IMR-90 (cell line): ENCODE measurements at regions not wholly inside any gene's neighbourhood (a gene's known extent, or its start where the extent isn't known, plus 50 kb on each side); places are given as distances from the start of the nearest gene placed in this dataset.

ENCODE experiments used
- ATAC-seq: fragments of 200-7000 bp; cut with Tn5 transposase; 2 replicates; pipeline ENCODE4 v1.9.1; 2020; ENCODE audit warnings: low read depth, mild to moderate bottlenecking, moderate library complexity
- BruUV-seq: library from RNA; stranded (reverse); fragments of 400-500 nt; replicated peaks from 2 replicates; lab custom pipeline; 2021; lab: Mats Ljungman, UMichigan
- CTCF ChIA-PET: fragments of 300-600 bp; formaldehyde crosslinking; extraction: SDS; loops from one replicate; lab custom pipeline; 2021; ENCODE audit warnings: antibody characterized with exemption; lab: Yijun Ruan, JAX
- POLR2A ChIA-PET: fragments of 300-600 bp; sonication (Branson Sonifier 250); formaldehyde crosslinking; loops from one replicate; lab custom pipeline; 2022; ENCODE audit warnings: antibody characterized with exemption; ENCODE audit not compliant: unreplicated experiment; lab: Charles Lee
- DNase-seq: peaks from one replicate; pipeline ENCODE4 v3.0.0; 2013
- H2AFZ ChIP-seq: replicated peaks from 2 replicates; pipeline ENCODE3; 2013; ENCODE audit warnings: low read length, mild to moderate bottlenecking; ENCODE audit not compliant: poor library complexity
- H2AK5ac ChIP-seq: 2 replicates; pipeline ENCODE4 v1.6.1; 2013; ENCODE audit warnings: low read depth, low read length, inconsistent platforms
- H2AK9ac ChIP-seq: replicated peaks from 2 replicates; pipeline ENCODE3; 2013; ENCODE audit warnings: mild to moderate bottlenecking, low read depth, low read length, moderate library complexity; ENCODE audit not compliant: poor library complexity
- H2BK120ac ChIP-seq: 2 replicates; pipeline ENCODE4 v1.6.1; 2013; ENCODE audit warnings: low read depth, low read length, inconsistent platforms
- H2BK15ac ChIP-seq: 3 replicates; pipeline ENCODE4 v1.6.1; 2013; ENCODE audit warnings: low read depth, low read length, inconsistent platforms
- H2BK20ac ChIP-seq: 2 replicates; pipeline ENCODE4 v1.6.1; 2013; ENCODE audit warnings: low read depth, mild to moderate bottlenecking, inconsistent platforms, low read length, moderate library complexity
- H2BK5ac ChIP-seq: 2 replicates; pipeline ENCODE4 v1.6.1; 2013; ENCODE audit warnings: mild to moderate bottlenecking, low read depth, low read length, inconsistent platforms; ENCODE audit not compliant: poor library complexity, severe bottlenecking
- H3K14ac ChIP-seq: replicated peaks from 2 replicates; pipeline ENCODE4 v1.6.1; 2013; ENCODE audit warnings: low read depth, low read length, inconsistent platforms
- H3K18ac ChIP-seq: 2 replicates; pipeline ENCODE4 v1.6.1; 2013; ENCODE audit warnings: low read depth, low read length, control low read depth
- H3K23ac ChIP-seq: 2 replicates; pipeline ENCODE4 v1.6.1; 2013; ENCODE audit warnings: low read depth, low read length, inconsistent platforms
- H3K27ac ChIP-seq: 2 replicates; pipeline ENCODE4 v1.5.1; 2013; ENCODE audit warnings: mild to moderate bottlenecking, control low read depth, low read length; ENCODE audit not compliant: insufficient read depth
- H3K27me3 ChIP-seq: 2 replicates; pipeline ENCODE4 v1.6.1; 2013; ENCODE audit warnings: low read length; ENCODE audit not compliant: control insufficient read depth, insufficient read depth
- H3K36me3 ChIP-seq: 2 replicates; pipeline ENCODE4 v1.6.1; 2013; ENCODE audit warnings: low read length, mixed read lengths; ENCODE audit not compliant: control insufficient read depth, insufficient read depth
- H3K4ac ChIP-seq: 2 replicates; pipeline ENCODE4 v1.6.1; 2013; ENCODE audit warnings: low read depth, low read length, inconsistent platforms
- H3K4me1 ChIP-seq: 2 replicates; pipeline ENCODE4 v1.6.1; 2013; ENCODE audit warnings: low read length, mixed read lengths; ENCODE audit not compliant: control insufficient read depth, insufficient read depth
- H3K4me2 ChIP-seq: 2 replicates; pipeline ENCODE4 v1.6.1; 2013; ENCODE audit warnings: low read depth, mild to moderate bottlenecking, control low read depth, low read length, moderate library complexity
- H3K4me3 ChIP-seq: 2 replicates; pipeline ENCODE4 v1.5.1; 2013; ENCODE audit warnings: low read depth, mild to moderate bottlenecking, control low read depth, low read length, moderate library complexity; ENCODE audit not compliant: insufficient read depth
- H3K56ac ChIP-seq: 2 replicates; pipeline ENCODE4 v1.6.1; 2013; ENCODE audit warnings: low read length, inconsistent platforms; ENCODE audit not compliant: insufficient read depth; ENCODE audit errors: extremely low read depth
- H3K79me1 ChIP-seq, 2 experiments: 2 replicates each; pipeline ENCODE4 v1.6.1; 2013; ENCODE audit warnings: low read length in 2 of 2, inconsistent platforms in 1 of 2, low read depth in 1 of 2
- H3K9ac ChIP-seq: 2 replicates; pipeline ENCODE4 v1.6.1; 2013; ENCODE audit warnings: low read depth, low read length, control low read depth
- H3K9me1 ChIP-seq: 2 replicates; pipeline ENCODE4 v1.6.1; 2013; ENCODE audit warnings: low read length, inconsistent platforms; ENCODE audit not compliant: insufficient read depth
- H3K9me3 ChIP-seq: 2 replicates; pipeline ENCODE4 v1.6.1; 2013; ENCODE audit warnings: low read length; ENCODE audit not compliant: control insufficient read depth, insufficient read depth
- H4K20me1 ChIP-seq: 2 replicates; pipeline ENCODE4 v1.6.1; 2013; ENCODE audit warnings: low read length, inconsistent platforms; ENCODE audit not compliant: insufficient read depth
- H4K5ac ChIP-seq: 2 replicates; pipeline ENCODE4 v1.6.1; 2013; ENCODE audit warnings: mild to moderate bottlenecking, low read depth, low read length, control low read depth
- H4K8ac ChIP-seq, 2 experiments: 2 replicates each; pipeline ENCODE4 v1.6.1; 2013; ENCODE audit warnings: low read depth in 2 of 2, low read length in 2 of 2, control low read depth in 1 of 2, inconsistent platforms in 1 of 2
- H4K91ac ChIP-seq: 2 replicates; pipeline ENCODE4 v1.6.1; 2013; ENCODE audit warnings: low read depth, low read length, inconsistent platforms; ENCODE audit not compliant: insufficient read depth
- BHLHE40 ChIP-seq: fragments of 150-350 bp; IDR thresholded peaks from 2 replicates; pipeline ENCODE4 v1.6.1; 2016; ENCODE audit warnings: mild to moderate bottlenecking, low read depth, low read length
- CEBPB ChIP-seq: IDR thresholded peaks from 2 replicates; pipeline ENCODE4 v1.6.1; 2012; ENCODE audit warnings: low read depth, low read length, improper control_type of control experiment
- CHD1 ChIP-seq: IDR thresholded peaks from 2 replicates; pipeline ENCODE4 v1.6.1; 2012; ENCODE audit warnings: low read depth, low read length, improper control_type of control experiment
- CTCF ChIP-seq: conservative IDR thresholded peaks from 2 replicates; pipeline ENCODE4 v1.5.1; 2012; ENCODE audit warnings: mild to moderate bottlenecking, low read depth, low read length, improper control_type of control experiment
- FOS ChIP-seq: fragments of 150-350 bp; IDR thresholded peaks from 2 replicates; pipeline ENCODE4 v1.6.1; 2016; ENCODE audit warnings: low read depth, low read length
- MAFK ChIP-seq: IDR thresholded peaks from 2 replicates; pipeline ENCODE4 v1.6.1; 2012; ENCODE audit warnings: low read depth, low read length, improper control_type of control experiment
- MAZ ChIP-seq: IDR thresholded peaks from 2 replicates; pipeline ENCODE4 v1.6.1; 2012; ENCODE audit warnings: low read depth, mild to moderate bottlenecking, low read length, improper control_type of control experiment, moderate library complexity, borderline replicate concordance
- MXI1 ChIP-seq: IDR thresholded peaks from 2 replicates; pipeline ENCODE4 v1.6.1; 2012; ENCODE audit warnings: low read depth, mild to moderate bottlenecking, low read length, moderate library complexity, borderline replicate concordance
- NFE2L2 ChIP-seq: fragments of 150-350 bp; IDR thresholded peaks from 2 replicates; pipeline ENCODE4 v1.6.1; 2016; ENCODE audit warnings: low read depth, mild to moderate bottlenecking, low read length
- POLR2A ChIP-seq: IDR thresholded peaks from 2 replicates; pipeline ENCODE4 v1.6.1; 2012; ENCODE audit warnings: mild to moderate bottlenecking, low read depth, low read length
- RAD21 ChIP-seq: IDR thresholded peaks from 2 replicates; pipeline ENCODE4 v1.6.1; 2012; ENCODE audit warnings: low read length, improper control_type of control experiment
- RCOR1 ChIP-seq: IDR thresholded peaks from 2 replicates; pipeline ENCODE4 v1.6.1; 2012; ENCODE audit warnings: mild to moderate bottlenecking, low read length, improper control_type of control experiment; ENCODE audit not compliant: insufficient replicate concordance
- RFX5 ChIP-seq: IDR thresholded peaks from 2 replicates; pipeline ENCODE4 v1.8.0; 2012; ENCODE audit warnings: low read depth, mild to moderate bottlenecking, low read length, moderate library complexity
- SMC3 ChIP-seq: fragments of 150-350 bp; IDR thresholded peaks from 2 replicates; pipeline ENCODE4 v1.6.1; 2016; ENCODE audit warnings: low read depth, mild to moderate bottlenecking, antibody characterized with exemption, low read length, moderate library complexity
- whole genome bisulfite sequencing, 2 experiments: methylation state at CpG; one replicate each; pipeline versions ENCODE4 v1.1.5 to v1.1.7; 2013; ENCODE audit warnings: missing lambda C conversion rate in 2 of 2; ENCODE audit not compliant: insufficient read length in 1 of 2; ENCODE audit errors: extremely low coverage in 2 of 2; 5-methylcytosine and 5-hydroxymethylcytosine counted together
- dilution Hi-C: fragments of 300-500 bp; cut with HindIII; formaldehyde crosslinking; loops from one replicate; pipeline ENCODE4 v1.14.3; 2018; ENCODE audit warnings: low sequenced_read_pairs; ENCODE audit not compliant: unreplicated experiment
- in situ Hi-C: fragments of 300-500 bp; cut with MboI; formaldehyde crosslinking; loops from 3 replicates; pipeline ENCODE4 v1.14.3; 2019; ENCODE audit warnings: low sequenced_read_pairs, inconsistent platforms, mixed read lengths
- intact Hi-C: fragments of 100-400 bp; cut with micrococcal nuclease; formaldehyde crosslinking; loops from 2 replicates; pipeline ENCODE4 v1.10.0; 2022
- TF ChIP-seq, protein P1 (sequence below): fragments of 150-350 bp; IDR thresholded peaks from 2 replicates; pipeline ENCODE4 v1.6.1; 2016; ENCODE audit warnings: low read depth, mild to moderate bottlenecking, low read length, moderate library complexity, borderline replicate concordance
- TF ChIP-seq, protein P2 (sequence below): fragments of 150-350 bp; IDR thresholded peaks from 2 replicates; pipeline ENCODE4 v1.6.1; 2017; ENCODE audit warnings: mild to moderate bottlenecking, antibody characterized with exemption, low read length, low read depth

DNA sequence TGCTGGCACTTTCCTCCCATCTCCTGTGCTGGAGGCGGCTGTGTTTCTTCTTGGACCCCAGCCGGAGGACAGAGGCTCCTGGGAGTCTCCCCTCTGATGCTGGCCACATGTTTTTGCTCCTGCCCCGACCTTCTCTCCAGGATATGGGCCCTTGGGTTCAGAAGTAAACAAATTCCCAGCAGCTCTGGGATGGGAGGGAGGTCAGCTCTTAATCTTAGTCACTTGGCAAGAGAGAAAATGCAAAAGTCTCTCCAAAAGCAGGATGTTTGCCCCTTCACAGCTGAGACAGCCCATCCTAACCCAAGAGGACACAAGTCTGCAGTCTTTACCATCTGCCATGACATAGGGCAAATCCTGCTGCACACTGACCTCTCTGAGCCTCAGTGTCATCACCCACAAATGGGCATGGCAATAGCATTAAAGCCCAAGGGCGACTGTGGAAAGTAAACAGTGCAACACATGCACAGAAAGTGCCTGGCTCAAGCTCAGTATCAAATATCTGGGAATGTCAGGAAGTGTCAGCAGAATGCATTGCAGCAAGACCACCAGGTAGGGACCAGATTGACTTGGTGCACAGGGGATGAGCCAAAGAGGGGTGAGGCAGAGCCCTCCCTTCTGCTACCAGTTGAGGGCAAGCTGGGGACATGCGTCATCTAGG is 117.0 kb upstream of the CXCL14 start:
- Histone ChIP-seq H3K9ac (no peak overlapping the region), H2AK5ac (no peak overlapping the region), H3K4me3 (no peak overlapping the region), H4K91ac (no peak overlapping the region), H3K4me1 (no peaks in the 10 kb centered on the region), H3K9me3 (no peaks in the 10 kb centered on the region), H2BK120ac (no peak overlapping the region), H3K23ac (no peak overlapping the region), H4K5ac (no peak overlapping the region), H2AK9ac (no peak overlapping the region), H3K27ac (no peak overlapping the region), H3K27me3 (no peaks in the 10 kb centered on the region), H3K18ac (no peak overlapping the region), H2BK20ac (no peak overlapping the region), H3K4ac (no peak overlapping the region), H4K8ac (no peak overlapping the region), H3K36me3 (no peaks in the 10 kb centered on the region), H3K4me2 (no peak overlapping the region), H3K79me1 (no peaks in the 10 kb centered on the region), H3K56ac (no peak overlapping the region), H4K20me1 (no peaks in the 10 kb centered on the region), H3K14ac (no peak overlapping the region), H2AFZ (no peak overlapping the region), H2BK5ac (no peak overlapping the region), H2BK15ac (no peak overlapping the region), H3K9me1 (no peaks in the 10 kb centered on the region)
- in situ Hi-C loops (no loop called here), intact Hi-C loops (no loop called here), dilution Hi-C loops (no loop called here)
- CTCF ChIA-PET = no interaction called here
- ATAC-seq = no peak
- POLR2A ChIA-PET = no interaction called here
- DNase-seq = no peak
- WGBS, 2 experiments = no CpG with 5 or more reads among the region's 5 CpGs
- TF ChIP-seq, protein P1, sequence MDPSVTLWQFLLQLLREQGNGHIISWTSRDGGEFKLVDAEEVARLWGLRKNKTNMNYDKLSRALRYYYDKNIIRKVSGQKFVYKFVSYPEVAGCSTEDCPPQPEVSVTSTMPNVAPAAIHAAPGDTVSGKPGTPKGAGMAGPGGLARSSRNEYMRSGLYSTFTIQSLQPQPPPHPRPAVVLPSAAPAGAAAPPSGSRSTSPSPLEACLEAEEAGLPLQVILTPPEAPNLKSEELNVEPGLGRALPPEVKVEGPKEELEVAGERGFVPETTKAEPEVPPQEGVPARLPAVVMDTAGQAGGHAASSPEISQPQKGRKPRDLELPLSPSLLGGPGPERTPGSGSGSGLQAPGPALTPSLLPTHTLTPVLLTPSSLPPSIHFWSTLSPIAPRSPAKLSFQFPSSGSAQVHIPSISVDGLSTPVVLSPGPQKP = no peak
- no peak for TF ChIP-seq MAFK
- no peak for TF ChIP-seq FOS
- TF ChIP-seq RAD21 = no peak
- no peak for TF ChIP-seq SMC3
- no peak for TF ChIP-seq POLR2A
- TF ChIP-seq, protein P2, sequence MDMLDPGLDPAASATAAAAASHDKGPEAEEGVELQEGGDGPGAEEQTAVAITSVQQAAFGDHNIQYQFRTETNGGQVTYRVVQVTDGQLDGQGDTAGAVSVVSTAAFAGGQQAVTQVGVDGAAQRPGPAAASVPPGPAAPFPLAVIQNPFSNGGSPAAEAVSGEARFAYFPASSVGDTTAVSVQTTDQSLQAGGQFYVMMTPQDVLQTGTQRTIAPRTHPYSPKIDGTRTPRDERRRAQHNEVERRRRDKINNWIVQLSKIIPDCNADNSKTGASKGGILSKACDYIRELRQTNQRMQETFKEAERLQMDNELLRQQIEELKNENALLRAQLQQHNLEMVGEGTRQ = no peak
- TF ChIP-seq NFE2L2 = no peak
- no peak for TF ChIP-seq CHD1
- no peak for TF ChIP-seq RCOR1
- TF ChIP-seq BHLHE40 = no peak
- TF ChIP-seq RFX5 = no peak
- no peak for TF ChIP-seq MXI1
- TF ChIP-seq MAZ = no peak
- TF ChIP-seq CEBPB = no peak
- TF ChIP-seq CTCF = no peak
- BruUV-seq = no TSS peak
